Liver (tissue), 8 donors: ENCODE measurements at regions not wholly inside any gene's neighbourhood (a gene's known extent, or its start where the extent isn't known, plus 50 kb on each side); places are given as distances from the start of the nearest gene placed in this dataset.

Source experiments
- DNase-seq: peaks from one replicate; pipeline ENCODE4 v3.0.0-alpha.2; 2017; ENCODE audit warnings: low spot score
- H3K27ac ChIP-seq, 2 donors: one replicate each; pipeline ENCODE4 v1.7.0; 2013; ENCODE audit warnings: inconsistent platforms in 2 of 2, low read length in 2 of 2, control low read depth in 1 of 2, low read depth in 1 of 2, mild to moderate bottlenecking in 1 of 2
- H3K27me3 ChIP-seq, 4 donors: one replicate each; pipeline versions ENCODE4 v1.6.1 to v1.7.0; 2013; ENCODE audit warnings: low read length in 3 of 4, inconsistent platforms in 1 of 4, mild to moderate bottlenecking in 1 of 4, moderate library complexity in 1 of 4; ENCODE audit not compliant: control insufficient read depth in 4 of 4, insufficient read depth in 4 of 4
- H3K36me3 ChIP-seq, 4 donors: one replicate each; pipeline versions ENCODE4 v1.6.1 to v1.7.0; 2013; ENCODE audit warnings: low read length in 3 of 4, mild to moderate bottlenecking in 3 of 4, low read depth in 1 of 4, moderate library complexity in 1 of 4; ENCODE audit not compliant: control insufficient read depth in 4 of 4, insufficient read depth in 3 of 4
- H3K4me1 ChIP-seq, 4 donors: one replicate each; pipeline versions ENCODE4 v1.6.1 to v1.7.0; 2013; ENCODE audit warnings: low read length in 3 of 4, mild to moderate bottlenecking in 3 of 4, moderate library complexity in 1 of 4; ENCODE audit not compliant: control insufficient read depth in 4 of 4, insufficient read depth in 4 of 4
- H3K4me3 ChIP-seq, 3 donors: one replicate each; pipeline versions ENCODE4 v1.6.1 to v1.7.0; 2013; ENCODE audit warnings: low read length in 3 of 3, control low read depth in 1 of 3, low read depth in 1 of 3, mild to moderate bottlenecking in 1 of 3
- H3K9ac ChIP-seq, 2 donors: one replicate each; pipeline ENCODE4 v1.7.0; 2013; ENCODE audit warnings: low read length in 2 of 2, mild to moderate bottlenecking in 2 of 2, moderate library complexity in 2 of 2, control low read depth in 1 of 2, low read depth in 1 of 2
- H3K9me3 ChIP-seq, 4 donors: one replicate each; pipeline versions ENCODE4 v1.6.1 to v1.7.0; 2013; ENCODE audit warnings: low read length in 3 of 4; ENCODE audit not compliant: control insufficient read depth in 4 of 4
- EGR1 ChIP-seq, 2 donors: IDR thresholded peaks; 2 replicates each; pipeline ENCODE4 v1.6.1; 2016 to 2018; ENCODE audit warnings: antibody characterized with exemption in 2 of 2, low read depth in 2 of 2
- FOXA1 ChIP-seq: IDR thresholded peaks from 2 replicates; pipeline ENCODE4 v1.6.1; 2016; ENCODE audit warnings: antibody characterized with exemption
- FOXA2 ChIP-seq: IDR thresholded peaks from 2 replicates; pipeline ENCODE4 v1.6.1; 2016; ENCODE audit warnings: antibody characterized with exemption
- GABPA ChIP-seq, 2 donors: IDR thresholded peaks in 1 of 2; conservative IDR thresholded peaks in 1 of 2; 2 replicates each; pipeline ENCODE4 v1.6.1; 2016; ENCODE audit warnings: antibody characterized with exemption in 2 of 2, mild to moderate bottlenecking in 1 of 2, moderate library complexity in 1 of 2
- HNF4A ChIP-seq, 2 donors: conservative IDR thresholded peaks; 2 replicates each; pipeline ENCODE4 v1.6.1; 2016; ENCODE audit warnings: antibody characterized with exemption in 2 of 2, mild to moderate bottlenecking in 2 of 2
- HNF4G ChIP-seq: IDR thresholded peaks from 2 replicates; pipeline ENCODE4 v1.6.1; 2016; ENCODE audit warnings: antibody characterized with exemption
- JUND ChIP-seq, 2 donors: IDR thresholded peaks; 2 replicates each; pipeline ENCODE4 v1.6.1; 2016; ENCODE audit warnings: antibody characterized with exemption in 2 of 2
- NR2F2 ChIP-seq: IDR thresholded peaks from 2 replicates; pipeline ENCODE4 v1.6.1; 2016; ENCODE audit warnings: antibody characterized with exemption
- RAD21 ChIP-seq, 2 donors: IDR thresholded peaks; 2 replicates each; pipeline ENCODE4 v1.6.1; 2016; ENCODE audit warnings: antibody characterized with exemption in 2 of 2, mild to moderate bottlenecking in 2 of 2
- RXRA ChIP-seq, 2 donors: IDR thresholded peaks; 2 replicates each; pipeline ENCODE4 v1.6.1; 2017 to 2018; ENCODE audit warnings: antibody characterized with exemption in 2 of 2, mild to moderate bottlenecking in 1 of 2
- SP1 ChIP-seq: IDR thresholded peaks from 2 replicates; pipeline ENCODE4 v1.6.1; 2018; ENCODE audit warnings: antibody characterized with exemption, mild to moderate bottlenecking
- WGBS: extraction: QIAGEN DNeasy Blood & Tissue Kit; methylation state at CpG from one replicate; pipeline ENCODE4 v1.1.7; 2013; 5-methylcytosine and 5-hydroxymethylcytosine counted together
- TF ChIP-seq, protein P1 (sequence below): IDR thresholded peaks from 2 replicates; pipeline ENCODE4 v1.6.1; 2016; ENCODE audit warnings: antibody characterized with exemption, mild to moderate bottlenecking
- TF ChIP-seq, protein P2 (sequence below): IDR thresholded peaks from 2 replicates; pipeline ENCODE4 v1.6.1; 2016; ENCODE audit warnings: antibody characterized with exemption
- TF ChIP-seq, protein P3 (sequence below): fragments of 150-350 bp; IDR thresholded peaks from 2 replicates; pipeline ENCODE4 v1.5.1; 2017; ENCODE audit warnings: improper control_type of control experiment, low read depth, low read length; ENCODE audit not compliant: missing input control
- TF ChIP-seq, protein P4 (sequence below): IDR thresholded peaks from 2 replicates; pipeline ENCODE4 v1.6.1; 2016; ENCODE audit warnings: antibody characterized with exemption
- donor health status: healthy.
- donor health status: healthy.
- donor health status: healthy.
- donor health status: healthy.
- donor health status: healthy.

DNA sequence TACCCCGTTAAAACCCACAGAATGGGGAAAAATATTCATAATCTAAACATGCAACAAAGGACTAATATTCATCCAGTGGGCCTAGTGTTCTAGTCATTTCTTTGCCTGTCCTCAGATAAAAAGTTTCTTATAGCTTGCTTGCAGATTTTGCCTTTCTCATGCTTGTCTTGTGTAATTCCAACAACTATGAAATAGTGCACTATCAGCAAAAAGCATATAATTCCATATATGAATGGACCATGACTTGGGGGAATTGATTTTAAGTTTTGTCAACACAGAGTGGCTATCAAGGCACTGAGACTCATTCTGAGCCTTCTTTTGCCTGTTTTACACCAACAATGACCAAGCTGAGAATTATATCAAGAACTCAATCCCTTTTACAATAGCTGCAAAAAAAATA, 278.6 kb upstream of the GPR149 start:
- DNase-seq: no peak
- Histone ChIP-seq H3K27me3 (no peaks in the 10 kb centered on the region), H3K9ac (no peak overlapping the region), H3K9me3 (no peaks in the 10 kb centered on the region), H3K36me3 (no peaks in the 10 kb centered on the region), H3K4me3 (no peak overlapping the region), H3K4me1 (no peaks in the 10 kb centered on the region), H3K27ac (no peak overlapping the region)
- 75% methylated on average over 1 of the region's 1 CpG for WGBS
- no peak for TF ChIP-seq JUND (IDR thresholded peaks at IDR 0.05)
- TF ChIP-seq FOXA2: no peak
- TF ChIP-seq, protein P1, sequence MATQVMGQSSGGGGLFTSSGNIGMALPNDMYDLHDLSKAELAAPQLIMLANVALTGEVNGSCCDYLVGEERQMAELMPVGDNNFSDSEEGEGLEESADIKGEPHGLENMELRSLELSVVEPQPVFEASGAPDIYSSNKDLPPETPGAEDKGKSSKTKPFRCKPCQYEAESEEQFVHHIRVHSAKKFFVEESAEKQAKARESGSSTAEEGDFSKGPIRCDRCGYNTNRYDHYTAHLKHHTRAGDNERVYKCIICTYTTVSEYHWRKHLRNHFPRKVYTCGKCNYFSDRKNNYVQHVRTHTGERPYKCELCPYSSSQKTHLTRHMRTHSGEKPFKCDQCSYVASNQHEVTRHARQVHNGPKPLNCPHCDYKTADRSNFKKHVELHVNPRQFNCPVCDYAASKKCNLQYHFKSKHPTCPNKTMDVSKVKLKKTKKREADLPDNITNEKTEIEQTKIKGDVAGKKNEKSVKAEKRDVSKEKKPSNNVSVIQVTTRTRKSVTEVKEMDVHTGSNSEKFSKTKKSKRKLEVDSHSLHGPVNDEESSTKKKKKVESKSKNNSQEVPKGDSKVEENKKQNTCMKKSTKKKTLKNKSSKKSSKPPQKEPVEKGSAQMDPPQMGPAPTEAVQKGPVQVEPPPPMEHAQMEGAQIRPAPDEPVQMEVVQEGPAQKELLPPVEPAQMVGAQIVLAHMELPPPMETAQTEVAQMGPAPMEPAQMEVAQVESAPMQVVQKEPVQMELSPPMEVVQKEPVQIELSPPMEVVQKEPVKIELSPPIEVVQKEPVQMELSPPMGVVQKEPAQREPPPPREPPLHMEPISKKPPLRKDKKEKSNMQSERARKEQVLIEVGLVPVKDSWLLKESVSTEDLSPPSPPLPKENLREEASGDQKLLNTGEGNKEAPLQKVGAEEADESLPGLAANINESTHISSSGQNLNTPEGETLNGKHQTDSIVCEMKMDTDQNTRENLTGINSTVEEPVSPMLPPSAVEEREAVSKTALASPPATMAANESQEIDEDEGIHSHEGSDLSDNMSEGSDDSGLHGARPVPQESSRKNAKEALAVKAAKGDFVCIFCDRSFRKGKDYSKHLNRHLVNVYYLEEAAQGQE: no peak
- TF ChIP-seq NR2F2: no peak

DNA sequence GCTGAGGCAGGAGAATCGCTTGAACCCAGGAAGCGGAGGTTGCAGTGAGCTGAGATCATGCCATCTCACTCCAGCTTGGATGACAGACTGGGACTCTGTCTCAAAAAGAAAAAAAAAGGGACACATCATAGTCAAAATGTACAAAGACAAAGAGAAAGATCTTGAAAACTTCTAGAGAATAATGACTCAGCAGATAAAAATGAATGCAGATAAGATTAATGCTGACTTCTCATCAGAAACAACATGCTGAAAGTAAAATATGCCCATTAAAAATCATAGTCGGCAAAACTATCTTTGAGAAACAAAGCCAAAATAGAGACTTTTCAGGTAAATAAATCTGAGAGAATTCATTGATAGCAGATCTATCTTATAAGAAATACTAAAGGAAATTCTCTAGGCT, 271.1 kb upstream of the GPR149 start:
- H3K27me3 ChIP-seq: no peaks in the 10 kb centered on the region
- no peak for DNase-seq
- TF ChIP-seq, protein P2, sequence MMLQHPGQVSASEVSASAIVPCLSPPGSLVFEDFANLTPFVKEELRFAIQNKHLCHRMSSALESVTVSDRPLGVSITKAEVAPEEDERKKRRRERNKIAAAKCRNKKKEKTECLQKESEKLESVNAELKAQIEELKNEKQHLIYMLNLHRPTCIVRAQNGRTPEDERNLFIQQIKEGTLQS: no peak
- TF ChIP-seq RXRA (IDR thresholded peaks at IDR 0.05): no peak
- TF ChIP-seq JUND (IDR thresholded peaks at IDR 0.05): no peak
- no peak for TF ChIP-seq FOXA2
- TF ChIP-seq, protein P1: no peak
- no peak for TF ChIP-seq RAD21 (IDR thresholded peaks at IDR 0.05)
- no peak for TF ChIP-seq HNF4G
- no peak for TF ChIP-seq EGR1 (IDR thresholded peaks at IDR 0.05; ENCODE audit: low read depth in 2 of 2)
- TF ChIP-seq, protein P3, sequence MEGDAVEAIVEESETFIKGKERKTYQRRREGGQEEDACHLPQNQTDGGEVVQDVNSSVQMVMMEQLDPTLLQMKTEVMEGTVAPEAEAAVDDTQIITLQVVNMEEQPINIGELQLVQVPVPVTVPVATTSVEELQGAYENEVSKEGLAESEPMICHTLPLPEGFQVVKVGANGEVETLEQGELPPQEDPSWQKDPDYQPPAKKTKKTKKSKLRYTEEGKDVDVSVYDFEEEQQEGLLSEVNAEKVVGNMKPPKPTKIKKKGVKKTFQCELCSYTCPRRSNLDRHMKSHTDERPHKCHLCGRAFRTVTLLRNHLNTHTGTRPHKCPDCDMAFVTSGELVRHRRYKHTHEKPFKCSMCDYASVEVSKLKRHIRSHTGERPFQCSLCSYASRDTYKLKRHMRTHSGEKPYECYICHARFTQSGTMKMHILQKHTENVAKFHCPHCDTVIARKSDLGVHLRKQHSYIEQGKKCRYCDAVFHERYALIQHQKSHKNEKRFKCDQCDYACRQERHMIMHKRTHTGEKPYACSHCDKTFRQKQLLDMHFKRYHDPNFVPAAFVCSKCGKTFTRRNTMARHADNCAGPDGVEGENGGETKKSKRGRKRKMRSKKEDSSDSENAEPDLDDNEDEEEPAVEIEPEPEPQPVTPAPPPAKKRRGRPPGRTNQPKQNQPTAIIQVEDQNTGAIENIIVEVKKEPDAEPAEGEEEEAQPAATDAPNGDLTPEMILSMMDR: no peak
- TF ChIP-seq HNF4A (conservative IDR thresholded peaks at IDR 0.05): no peak
- TF ChIP-seq, protein P4, sequence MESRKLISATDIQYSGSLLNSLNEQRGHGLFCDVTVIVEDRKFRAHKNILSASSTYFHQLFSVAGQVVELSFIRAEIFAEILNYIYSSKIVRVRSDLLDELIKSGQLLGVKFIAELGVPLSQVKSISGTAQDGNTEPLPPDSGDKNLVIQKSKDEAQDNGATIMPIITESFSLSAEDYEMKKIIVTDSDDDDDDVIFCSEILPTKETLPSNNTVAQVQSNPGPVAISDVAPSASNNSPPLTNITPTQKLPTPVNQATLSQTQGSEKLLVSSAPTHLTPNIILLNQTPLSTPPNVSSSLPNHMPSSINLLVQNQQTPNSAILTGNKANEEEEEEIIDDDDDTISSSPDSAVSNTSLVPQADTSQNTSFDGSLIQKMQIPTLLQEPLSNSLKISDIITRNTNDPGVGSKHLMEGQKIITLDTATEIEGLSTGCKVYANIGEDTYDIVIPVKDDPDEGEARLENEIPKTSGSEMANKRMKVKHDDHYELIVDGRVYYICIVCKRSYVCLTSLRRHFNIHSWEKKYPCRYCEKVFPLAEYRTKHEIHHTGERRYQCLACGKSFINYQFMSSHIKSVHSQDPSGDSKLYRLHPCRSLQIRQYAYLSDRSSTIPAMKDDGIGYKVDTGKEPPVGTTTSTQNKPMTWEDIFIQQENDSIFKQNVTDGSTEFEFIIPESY: no peak
- no peak for TF ChIP-seq SP1
- no peak for TF ChIP-seq GABPA (IDR thresholded peaks at IDR 0.05 in 1 of 2, conservative IDR thresholded peaks at IDR 0.05 in 1 of 2)
- no peak for TF ChIP-seq FOXA1
- H3K27ac ChIP-seq: no peak overlapping the region
- 85% methylated on average over 3 of the region's 3 CpGs for WGBS
- H3K36me3 ChIP-seq: no peaks in the 10 kb centered on the region
- no peak overlapping the region for H3K9ac ChIP-seq
- no peak overlapping the region for H3K4me3 ChIP-seq
- H3K9me3 ChIP-seq: no peaks in the 10 kb centered on the region
- no peaks in the 10 kb centered on the region for H3K4me1 ChIP-seq
